ENCODE measurements at regions not wholly inside any gene's neighbourhood (a gene's known extent, or its start where the extent isn't known, plus 50 kb on each side); places are given as distances from the start of the nearest gene placed in this dataset.
A peak's percentile ranks its signal among the peaks of the same experiment; 100 is the strongest.
"Not testable (repeated sequence)": the region's sequence is repeated elsewhere in the genome, so short reads cannot be mapped to it uniquely, and the experiment has no call there.

DNA sequence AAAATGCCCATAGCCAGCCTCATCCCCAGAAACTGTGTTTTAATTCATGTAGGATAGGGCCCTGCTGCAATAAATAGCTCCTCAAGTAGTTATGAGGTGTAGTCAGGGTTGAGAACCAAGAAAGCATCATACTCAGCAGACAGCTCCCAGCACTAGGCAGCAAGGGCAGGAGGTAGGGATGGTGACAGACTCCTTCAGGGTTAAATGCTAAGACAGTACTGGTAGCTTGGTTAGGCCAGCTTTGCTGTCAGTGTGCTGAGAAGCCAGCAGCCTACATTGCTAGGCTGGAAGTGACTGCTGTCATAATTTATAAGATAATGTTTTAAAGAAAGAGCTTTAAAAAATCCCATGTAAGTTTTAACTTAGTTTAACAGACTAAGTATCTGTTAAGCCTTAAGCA, 113.9 kb upstream of the IMMP2L start:
- DNase-seq, result no peak

DNA sequence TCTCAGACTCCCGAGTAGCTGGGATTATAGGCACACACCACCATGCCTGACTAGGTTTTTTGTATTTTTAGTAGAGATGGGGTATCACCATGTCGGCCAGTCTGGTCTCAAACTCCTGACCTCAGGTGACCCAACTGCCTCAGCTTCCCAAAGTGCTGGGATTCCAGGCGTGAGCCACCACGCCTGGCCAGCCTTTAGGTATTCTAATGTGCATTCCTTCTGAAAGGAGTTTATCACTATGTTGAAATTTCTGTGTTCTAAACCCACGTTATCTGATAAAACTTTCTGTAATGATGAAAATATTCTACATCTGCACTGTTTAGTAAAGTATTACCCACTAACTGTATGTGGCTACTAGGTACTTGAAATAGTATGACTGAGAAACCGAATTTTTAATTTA, 110.6 kb upstream of the IMMP2L start:
- no peak for DNase-seq

DNA sequence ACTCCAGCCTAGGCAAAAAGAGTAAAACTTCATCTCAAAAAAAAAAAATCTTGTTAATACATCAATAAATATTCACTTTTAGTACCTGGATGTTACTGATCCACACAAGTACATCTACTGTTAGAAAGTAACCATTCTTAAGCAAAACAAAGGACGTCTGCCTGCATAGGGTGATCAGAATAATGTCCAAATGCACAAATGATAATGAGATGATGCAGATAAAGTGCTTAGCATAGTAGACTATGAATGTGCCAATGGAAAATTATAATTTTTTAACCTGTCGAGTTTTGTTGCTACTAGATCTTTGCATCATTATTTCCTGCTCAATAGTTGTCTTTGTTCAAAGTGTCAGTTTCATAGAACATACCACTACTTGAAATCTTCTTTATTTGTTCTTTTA, 109.6 kb upstream of the IMMP2L start:
- DNase-seq, result no peak

DNA sequence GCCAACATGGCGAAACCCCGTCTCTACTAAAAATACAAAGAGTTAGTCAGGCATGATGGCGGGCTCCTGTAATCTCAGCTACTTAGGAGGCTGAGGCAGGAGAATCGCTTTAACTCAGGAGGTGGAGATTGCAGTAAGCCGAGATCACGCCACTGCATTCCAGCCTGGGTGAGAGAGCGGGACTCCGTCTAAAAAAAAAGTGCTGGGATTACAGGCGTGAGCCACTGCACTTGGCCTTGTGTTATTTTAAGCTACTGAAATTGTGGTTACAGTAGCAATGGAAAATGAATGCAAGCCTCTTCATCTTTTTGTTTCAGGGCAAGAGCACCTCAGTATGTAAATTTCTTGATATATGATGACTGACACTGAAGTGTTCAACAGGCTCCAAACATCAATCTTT, 106.4 kb upstream of the IMMP2L start:
- DNase-seq, result no peak

DNA sequence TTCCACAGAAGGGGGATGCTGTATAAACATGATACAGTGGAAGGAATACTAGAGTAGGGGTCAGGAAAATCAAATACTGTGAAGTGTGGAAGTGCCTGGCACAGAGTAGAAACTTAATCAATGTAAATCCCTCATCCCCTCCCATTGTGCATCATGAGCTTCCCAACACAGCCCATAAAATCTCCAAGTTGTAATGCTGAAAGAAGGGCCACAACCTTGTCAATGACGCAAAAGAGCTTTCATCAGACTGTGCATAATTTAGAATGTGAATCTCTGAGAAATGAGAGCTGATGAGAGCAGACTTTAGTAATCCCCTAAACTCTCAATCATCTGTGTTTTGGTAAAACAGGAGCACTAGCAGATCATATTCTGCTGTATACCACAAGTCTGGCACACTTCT, 105.2 kb upstream of the IMMP2L start:
- no peak for DNase-seq

DNA sequence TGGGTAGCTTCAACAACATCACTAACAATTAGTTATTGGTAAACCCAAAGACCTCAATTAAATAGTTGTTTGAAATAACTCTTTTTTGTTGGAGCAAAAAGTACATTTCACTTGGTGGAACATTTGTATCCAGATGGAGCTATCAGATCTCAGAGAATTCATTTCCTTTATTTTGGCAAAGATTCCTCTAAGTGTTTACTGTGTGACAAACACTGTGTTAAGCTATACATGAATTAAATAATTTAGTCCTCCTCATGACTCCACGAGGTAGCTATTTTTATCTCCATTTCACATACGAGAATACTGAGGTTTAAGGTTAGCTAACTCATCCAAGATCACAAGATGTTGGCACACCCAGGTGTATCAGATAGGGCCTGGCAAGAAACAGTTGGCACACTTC, 104.0 kb upstream of the IMMP2L start:
- DNase-seq, result no peak

DNA sequence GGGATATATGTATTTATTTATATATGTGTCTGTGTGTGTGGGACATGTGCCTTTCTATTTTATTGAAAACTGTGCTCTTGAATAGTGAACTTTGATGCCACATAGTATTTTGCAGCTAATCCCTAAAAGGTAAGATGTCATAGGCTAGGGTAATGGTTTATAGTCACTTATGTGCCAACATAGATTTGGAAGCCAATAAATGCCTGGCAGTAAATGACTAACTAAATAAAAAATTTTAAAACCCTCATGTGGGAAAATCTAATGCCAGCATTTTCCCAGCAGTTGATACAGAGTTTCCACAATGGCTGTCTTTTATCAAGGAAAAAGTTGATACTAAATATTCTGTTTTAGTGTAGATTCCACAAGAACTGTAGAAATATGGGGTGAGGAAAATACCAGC, 101.5 kb upstream of the IMMP2L start:
- no peak for DNase-seq

DNA sequence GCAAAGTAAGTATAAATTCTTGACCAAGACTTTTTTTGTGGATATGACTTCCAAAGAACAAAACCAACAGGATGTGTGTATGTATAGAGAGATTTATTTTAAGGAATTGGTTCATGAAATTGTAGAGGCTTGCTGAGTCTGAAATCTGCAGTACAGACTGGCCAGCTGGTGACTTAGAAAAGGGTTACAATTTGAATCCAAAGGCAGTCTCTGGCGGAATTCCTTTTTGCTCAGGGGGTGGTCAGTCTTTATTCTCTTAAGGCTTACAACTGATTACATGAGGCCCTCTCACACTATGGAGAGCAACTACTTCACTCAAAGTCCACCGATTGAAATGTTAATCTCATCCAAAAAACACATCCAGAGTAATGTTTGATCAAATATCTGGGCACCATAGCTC, 100.1 kb upstream of the IMMP2L start:
- DNase-seq, result no peak

DNA sequence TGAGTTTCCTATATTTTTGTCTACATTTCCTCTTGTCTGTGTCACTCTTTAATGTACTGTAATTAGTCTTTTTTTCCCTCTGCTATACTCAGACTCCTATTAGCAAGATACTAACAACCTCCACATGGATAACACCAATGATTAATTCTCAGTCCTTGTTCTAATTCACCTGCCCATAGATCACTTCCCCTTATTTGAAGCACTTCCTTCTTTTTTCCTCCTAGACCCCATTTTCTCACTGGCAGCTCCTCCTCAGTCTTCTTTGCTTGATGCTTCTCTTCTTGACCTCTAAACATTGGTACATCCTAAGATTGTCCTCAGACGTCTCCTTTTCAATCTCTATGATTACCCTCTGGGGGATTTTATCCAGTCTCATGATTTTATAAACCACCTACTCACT, 98.2 kb upstream of the IMMP2L start:
- DNase-seq, result no peak

DNA sequence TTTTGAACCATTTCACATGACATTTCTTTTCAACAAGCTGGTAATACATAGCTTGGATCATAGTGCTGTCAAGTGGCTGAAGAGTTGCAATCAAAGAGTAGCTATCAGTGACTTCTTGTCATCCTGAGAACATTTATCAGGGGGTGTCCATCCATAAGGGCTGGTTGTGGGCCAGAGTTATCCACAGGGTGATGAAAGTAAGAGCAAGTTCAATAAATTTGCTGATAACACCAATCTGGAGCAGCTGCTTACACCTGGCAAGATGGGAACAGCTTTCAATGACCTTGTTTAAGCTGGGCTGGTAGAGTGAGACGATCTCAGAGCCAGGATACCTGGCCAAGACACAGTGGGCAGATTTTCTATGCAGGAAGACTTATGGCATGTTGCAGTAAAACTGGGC, 96.3 kb upstream of the IMMP2L start:
- DNase-seq, result no peak

DNA sequence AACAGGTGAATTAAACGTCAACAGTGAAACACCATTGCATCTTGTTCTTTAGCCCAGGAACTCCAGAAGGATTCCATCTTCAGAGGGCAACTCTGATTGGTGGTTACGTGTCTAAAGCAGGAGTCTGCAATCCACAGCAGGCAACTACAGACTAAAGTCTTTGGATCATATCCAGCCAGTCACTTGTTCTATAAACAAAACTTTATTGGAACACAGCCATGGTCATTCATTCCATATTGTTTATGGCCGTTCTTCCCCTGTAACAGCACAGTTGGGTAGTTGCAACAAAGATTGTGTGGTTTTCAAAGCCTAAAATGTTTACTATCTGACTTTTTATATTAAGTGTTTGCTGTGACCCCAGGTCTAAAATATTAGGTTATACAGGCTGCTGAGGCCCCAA, 94.7 kb upstream of the IMMP2L start:
- no peak for DNase-seq

DNA sequence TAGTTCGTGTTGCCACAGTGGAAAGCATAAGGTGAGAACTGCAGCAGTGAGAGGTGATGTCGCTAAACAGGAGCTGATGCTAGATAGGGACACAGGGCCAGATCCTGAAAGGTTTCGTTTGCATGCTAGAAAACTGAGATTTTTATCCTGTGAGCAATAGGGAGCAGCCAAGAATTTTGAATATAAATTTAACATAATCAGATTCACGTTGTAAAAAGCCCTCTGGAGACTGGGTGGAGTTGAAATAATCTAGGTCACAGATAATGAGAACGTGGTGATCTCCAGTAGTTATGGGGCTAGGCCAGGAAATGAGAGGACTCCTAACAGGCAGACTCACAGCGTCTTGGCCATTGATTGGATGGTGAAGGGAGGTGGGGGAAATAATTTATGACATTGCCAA, 92.1 kb upstream of the IMMP2L start:
- no peak for DNase-seq

DNA sequence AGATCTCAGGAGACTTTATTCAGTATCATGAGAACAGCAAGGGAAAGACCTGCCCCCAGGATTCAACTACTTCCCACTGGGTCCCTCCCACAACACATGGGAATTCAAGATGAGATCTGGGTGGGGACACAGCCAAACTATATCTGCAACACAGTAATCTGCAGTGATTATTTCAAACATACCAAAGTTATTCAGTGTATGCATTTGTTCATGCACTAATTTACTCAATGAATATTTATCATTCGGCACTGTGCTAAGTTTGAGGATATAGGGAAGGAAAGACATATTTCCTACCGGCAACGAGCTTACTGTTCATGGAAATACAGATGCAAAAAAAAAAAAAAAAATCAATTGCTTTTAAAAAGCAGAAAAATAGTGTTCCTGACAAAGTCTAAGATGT, 91.6 kb upstream of the IMMP2L start:
- DNase-seq, result no peak

DNA sequence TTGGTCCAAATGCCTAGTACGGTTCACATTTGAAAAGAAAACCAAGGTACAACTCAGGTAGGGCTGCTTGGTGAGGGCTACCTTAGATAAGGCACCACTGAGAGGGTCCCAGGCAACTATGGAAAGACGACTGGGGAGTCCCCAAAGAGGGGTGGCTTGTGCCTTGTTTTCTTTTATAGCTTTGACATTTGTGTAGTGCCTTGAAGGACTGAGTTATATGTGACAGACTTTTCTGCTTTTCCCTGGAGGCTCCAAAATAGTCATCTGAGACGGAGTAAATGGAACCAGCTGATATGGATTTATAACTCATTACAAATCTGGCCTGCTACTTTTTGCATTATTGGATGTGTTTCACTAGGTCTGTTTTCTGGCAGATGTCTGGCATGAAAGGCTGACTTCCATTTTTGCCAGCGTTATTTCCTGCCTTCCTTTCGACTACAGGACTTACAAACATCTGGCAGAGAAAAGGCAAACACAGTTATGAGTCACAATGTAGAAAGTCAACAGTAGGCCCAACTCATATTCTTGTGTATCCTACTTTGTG, 88.2 kb upstream of the IMMP2L start:
- DNase-seq, result peak; percentile 24

DNA sequence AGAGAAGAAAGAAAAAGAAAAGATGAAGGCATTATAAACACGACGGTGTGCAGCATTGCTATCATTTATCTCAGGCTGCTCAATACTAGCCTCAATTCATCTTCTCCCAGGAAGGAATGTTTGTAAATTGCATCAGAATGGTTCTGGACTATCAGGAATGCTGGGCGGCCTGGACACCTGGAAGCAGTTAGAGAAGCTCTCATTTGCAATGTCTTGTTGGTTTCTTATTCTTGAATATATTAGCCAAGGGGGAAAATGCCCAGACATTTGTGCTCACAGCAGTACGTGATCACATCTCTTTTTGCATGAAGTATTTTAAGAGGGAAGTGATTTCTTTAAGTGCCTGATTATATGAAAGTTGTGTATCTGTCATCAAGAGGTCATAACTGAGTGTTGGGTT, 85.6 kb upstream of the IMMP2L start:
- peak; percentile 24 for DNase-seq

DNA sequence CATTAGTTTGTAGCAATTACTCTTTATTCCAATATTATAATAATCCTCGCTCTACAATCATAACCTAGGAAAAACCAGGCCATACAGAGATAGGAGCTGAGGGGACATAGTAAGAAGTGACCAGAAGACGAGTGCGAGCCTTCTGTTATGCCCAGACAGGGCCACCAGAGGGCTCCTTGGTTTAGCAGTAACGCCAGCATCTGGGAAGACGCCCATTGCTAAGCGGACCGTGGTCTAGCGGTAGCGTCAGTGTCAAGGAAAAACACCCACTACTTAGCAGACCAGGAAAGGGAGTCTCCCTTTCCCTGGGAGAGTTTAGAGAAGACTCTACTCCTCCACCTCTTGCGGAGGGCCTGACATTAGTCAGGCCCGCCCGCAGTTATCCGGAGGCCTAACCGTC, 82.3 kb upstream of the IMMP2L start:
- DNase-seq, result not testable (repeated sequence)

DNA sequence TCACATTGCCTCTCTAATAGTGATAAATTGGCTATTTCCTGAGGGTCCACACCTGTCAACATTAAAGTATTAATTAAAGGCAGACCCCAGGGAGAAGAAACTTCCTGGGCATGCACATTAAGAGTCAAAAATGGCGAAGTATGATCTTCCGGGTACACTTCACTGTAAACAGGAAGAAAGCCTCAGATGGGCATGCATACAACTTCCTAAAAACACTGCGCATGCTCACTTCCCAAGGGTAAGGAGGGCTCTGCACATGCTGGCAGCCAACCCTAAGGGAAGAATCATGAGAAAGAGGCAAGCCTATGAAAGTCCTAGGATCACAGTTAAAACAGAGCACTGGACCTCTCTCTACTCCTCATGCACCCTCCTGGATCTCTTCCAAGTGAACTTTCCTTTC, 80.1 kb upstream of the IMMP2L start:
- DNase-seq, result no peak

DNA sequence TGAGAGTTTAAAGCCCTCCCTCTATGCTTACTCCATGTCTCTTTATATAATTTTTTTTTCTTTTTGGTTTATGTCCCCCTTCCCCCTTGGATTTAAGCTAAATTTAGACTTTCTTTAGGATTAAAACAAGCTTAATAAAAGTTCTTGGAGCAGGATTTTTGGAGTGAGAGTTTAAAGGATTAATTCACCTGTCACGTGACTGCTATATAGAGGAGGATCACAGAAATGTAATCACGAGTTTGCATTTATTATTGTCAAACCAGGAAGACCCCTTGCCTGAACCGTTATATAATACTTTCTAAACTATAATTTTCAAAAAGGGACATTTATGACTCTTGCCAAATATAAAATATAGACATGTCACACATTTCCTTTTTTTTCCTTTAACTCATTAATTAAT, 78.1 kb upstream of the IMMP2L start:
- no peak for DNase-seq

DNA sequence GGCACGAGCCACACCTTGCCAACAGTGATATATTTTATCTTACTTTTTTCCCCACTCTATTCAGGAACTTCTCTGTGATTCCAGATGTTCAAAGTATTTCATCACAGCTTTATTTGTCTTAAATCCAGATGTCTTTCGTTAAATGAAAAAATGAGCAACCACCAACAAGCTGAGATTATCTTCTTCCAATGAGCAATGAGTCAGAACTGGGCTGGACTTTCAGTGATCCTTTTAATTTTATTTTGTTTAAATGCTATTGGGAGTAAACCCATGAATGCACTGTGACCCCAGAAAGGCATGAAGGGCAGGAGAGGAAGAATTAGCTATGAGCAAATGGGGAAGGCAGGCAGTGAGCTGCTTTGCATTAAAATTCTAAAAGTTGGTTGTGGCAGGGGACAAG, 77.6 kb upstream of the IMMP2L start:
- DNase-seq, result peak; percentile 25

DNA sequence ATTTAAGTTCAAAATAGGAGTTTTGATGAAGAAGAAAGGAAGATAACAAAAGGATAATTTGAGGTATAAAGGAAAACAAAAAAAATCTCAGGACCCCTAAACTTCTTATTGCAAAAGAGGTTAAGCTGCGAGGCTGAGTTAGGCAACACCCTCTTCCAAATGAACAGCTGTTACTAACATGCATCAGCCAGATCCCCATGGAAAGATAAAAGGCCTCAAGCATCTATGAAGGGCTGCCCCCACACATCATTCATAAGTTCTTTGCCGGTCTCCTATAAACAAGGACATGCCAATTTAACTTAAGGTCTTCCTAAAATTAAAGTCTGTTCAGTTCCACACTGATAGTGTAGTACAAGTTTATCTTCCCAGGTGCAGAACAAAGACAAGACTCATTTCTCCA, 75.8 kb upstream of the IMMP2L start:
- no peak for DNase-seq

DNA sequence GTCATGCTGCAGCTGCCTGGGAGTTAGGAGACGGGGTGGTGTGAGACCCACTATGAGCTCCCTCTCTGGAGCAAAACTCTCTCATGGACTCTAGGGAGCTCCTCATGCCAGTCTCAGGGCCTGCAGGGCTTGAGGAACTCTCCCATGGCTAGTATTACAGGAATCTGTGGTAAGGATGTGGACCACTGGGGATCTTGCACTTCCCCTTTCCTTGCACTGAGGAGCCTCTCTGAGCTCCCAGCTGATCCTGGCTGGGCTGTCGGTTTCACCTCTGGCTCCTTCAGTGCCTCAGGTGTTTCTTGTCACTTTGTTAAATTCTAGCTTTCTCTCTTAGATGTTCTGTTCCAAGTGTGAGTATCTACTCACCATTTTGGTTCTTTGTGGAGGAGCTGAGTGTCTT, 71.6 kb upstream of the IMMP2L start:
- DNase-seq, result no peak

DNA sequence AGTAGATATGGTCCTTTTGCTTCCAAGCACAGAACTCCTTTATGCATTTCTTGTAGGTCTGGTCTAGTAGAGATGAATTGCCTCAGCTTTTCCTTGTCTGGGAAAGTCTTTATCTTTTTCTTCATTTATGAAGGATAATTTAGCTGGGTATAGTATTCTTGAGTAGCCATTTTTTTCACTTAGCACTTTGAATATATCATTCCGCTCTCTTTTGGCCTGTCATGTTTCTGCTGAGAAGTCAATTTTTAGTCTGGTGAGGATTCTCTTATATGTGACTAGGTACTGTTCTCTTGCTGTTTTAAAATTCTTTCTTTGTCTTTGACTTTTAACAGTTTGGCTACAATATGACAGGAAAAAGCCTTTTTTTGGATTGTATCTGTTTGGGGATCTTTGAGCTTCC, 68.6 kb upstream of the IMMP2L start:
- no peak for DNase-seq

DNA sequence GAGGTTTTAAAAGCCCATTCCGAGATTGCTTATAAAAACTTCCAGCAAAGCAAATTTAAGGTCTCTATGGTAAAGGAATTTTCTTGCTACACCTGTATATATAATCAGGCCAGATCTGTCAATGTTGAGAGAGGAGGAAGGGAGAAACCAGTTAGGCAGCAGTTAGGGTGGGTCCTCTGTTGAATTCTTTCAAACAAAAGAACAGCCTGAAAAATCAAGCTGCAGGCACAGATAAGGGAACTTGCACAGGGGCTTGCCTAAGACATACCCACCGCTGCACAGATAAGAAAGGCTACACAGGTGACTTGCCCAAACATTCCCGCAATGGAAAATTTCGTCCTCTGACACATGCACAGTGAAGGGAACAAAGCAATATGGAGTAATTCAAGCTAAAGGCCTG, 59.8 kb upstream of the IMMP2L start:
- DNase-seq, result no peak
